IPS-NIHi7 (cell line): ENCODE measurements at regions not wholly inside any gene's neighbourhood (a gene's known extent, or its start where the extent isn't known, plus 50 kb on each side); places are given as distances from the start of the nearest gene placed in this dataset.

Experiments
- DNase-seq: peaks from one replicate; pipeline ENCODE4 v3.0.0; 2012; ENCODE audit warnings: mixed read lengths; ENCODE audit errors: extremely low spot score

- no peak for DNase-seq
Measured at GRCh38 chr5:173781432-173781815, 106.7 kb upstream of the CPEB4 start.

DNA sequence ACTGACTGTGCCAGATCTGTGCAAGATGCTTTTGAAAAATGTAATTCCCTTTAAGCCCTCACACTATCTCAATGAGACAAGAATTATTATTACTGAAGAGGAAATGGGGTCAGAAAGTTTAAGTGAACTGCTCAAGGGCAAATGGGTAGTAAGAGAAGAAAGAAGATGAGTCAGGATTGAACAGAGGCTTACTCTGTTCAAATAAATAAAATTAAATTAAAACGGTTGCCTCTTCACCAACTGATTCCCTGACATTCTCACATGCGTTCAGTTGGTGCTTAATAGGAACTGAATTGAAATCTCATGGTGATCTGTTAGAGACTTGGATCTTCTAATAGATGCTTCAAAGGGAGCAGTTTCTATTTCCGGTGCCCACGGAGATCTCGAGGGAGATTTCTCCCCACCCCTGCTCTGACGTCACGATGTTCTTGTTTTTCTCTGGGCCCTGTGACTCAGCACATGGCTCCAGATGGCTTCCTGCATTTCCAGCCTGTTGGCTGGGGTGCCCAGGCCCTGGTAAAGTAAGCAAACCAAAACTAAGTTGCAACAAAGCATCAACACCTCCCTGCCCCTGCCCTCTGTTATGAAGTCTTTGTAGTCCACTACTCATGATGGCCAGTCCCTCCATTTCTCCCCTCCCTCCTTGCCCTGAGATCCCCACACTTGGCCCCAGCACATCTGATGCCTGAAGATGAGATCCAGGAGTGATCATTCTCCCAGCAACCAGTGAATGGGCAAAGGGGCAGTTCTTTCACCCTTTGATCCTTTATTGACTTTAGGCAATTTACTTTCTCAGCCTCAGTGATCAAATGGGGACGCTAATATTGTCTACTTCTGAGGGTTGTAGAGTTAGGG lies 106.1 kb upstream of the CPEB4 start:
- DNase-seq, result no peak

GRCh38 chr5:173782671-173783101 lies 105.5 kb upstream of the CPEB4 start:
- no peak for DNase-seq

- DNase-seq, result no peak
Measured at GRCh38 chr5:173783371-173783770, 104.8 kb upstream of the CPEB4 start.

DNA sequence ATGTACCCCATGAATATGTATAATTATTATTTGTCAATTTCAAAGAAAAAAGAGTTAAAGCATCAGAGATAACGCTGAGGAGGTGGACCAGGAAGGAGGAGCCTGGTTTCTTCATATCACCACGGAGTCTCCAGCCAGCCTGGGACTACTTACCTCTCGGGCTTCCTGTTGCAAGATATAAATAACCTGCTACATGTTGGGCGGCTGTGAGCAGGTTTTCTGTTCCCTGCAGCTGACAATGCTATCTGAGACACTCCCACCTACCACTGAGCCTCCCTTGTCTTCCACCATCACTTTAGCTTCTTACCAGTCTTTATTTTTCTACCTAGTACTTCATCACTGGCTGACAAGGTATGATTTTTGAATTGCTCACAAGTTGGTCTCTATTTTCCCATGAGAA lies 102.7 kb upstream of the CPEB4 start:
- DNase-seq, result no peak

GRCh38 chr5:173785866-173786265 lies 102.3 kb upstream of the CPEB4 start:
- DNase-seq, result no peak

DNA sequence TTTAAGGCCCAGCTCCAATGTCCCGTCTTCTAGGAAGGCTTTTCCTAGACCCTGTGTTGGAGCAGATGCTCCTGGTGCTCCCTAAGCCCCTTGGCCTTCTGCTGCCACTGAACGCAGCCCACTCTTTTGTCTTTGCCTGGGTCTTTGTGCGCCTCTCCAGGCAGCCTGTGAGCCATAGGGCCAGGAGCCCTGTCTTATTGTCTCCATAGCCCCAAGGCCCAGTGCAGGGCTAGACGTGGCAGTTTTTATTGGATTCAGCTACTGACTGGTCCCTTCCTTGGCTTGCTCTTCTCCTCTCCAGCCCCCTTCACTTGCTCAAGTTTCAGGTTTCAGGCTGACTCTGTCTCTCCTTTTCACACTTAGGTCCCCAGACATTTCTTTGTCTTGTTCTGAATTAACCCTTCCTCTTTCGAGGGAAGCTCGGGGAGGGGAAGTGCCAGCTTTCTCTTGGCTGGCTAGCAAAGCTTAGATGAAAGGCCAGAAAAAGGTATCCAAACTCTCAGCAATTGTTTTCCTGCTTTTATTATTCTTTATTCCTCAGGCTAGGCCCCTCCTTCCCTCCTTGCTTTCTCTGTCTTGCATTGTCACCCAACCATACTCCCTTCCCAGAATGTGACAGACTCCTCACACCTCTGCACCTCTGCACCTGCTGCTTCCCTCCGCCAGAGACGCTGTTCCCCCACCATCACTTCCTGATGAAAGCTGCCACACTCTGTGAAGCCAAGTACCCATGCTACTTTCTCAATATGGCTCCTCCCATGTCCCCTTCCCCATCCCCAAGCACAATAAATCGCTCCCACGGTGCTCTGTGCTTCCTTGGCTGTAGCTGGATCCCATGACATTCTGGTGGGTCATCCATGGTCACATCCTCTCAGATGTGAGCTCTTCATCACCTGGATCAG lies 101.6 kb upstream of the CPEB4 start:
- peak; percentile 53 for DNase-seq

- no peak for DNase-seq
Measured at GRCh38 chr5:173789031-173789920, 98.9 kb upstream of the CPEB4 start.

DNA sequence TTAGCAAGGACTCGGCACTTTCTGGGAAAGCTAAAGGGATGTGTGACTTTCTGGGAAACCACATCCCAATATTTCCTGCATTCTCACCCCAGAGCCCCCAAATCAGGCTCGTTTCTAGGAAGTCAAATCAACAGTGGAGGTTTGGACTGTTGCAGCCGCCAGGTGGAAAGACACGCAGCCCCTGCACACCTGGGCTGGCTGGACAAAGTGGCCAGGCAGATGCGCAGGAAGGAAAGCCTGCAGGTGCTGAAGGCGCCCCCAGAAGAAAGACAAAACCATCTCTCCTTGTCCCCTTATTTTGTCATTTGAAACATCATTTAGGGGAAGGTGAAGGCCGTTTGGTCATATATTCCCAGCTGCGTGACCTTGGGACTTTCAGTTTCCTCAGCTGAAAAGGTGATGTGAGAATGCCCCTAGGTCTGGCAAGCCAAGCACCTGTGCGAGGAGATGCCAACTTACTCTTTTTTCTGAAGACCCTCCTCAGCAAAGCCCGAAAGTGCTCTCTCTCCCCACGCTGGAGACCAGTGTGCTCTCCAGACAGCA lies 97.9 kb upstream of the CPEB4 start:
- no peak for DNase-seq

DNA sequence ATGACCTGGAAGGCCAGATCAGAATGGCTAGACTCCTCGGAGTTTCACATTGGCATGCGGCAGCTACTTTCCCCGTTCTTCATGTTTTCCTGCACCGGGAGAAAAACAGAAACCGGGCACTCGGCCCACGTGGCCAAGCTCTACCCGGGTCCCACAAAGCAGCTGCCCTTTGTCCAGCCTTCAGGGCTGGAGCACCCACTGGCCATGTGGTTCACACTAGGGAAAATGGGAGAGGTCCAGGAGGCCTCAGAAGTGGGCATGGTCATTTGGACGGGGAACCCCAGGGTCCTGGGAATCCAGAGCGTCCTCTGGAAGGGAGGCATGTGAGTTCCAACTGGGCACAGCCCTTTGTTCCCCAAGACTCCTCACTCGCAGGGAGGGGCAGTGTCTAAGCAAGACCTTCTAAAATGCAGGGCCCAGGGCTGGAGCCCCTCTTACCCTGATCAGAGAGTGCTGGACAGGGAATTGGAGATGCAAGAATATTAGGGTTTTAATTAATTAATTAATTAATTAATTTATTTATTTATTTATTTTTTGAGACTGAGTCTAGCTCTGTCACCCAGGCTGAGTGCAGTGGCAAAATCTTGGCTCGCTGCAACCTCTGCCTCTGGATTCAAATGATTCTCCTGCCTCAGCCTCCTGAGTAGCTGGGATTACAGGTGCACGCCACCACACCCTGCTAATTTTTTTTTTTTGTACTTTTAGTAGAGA lies 97.2 kb upstream of the CPEB4 start:
- DNase-seq, result no peak

- no peak for DNase-seq
Measured at GRCh38 chr5:173791878-173792277, 96.3 kb upstream of the CPEB4 start.

DNA sequence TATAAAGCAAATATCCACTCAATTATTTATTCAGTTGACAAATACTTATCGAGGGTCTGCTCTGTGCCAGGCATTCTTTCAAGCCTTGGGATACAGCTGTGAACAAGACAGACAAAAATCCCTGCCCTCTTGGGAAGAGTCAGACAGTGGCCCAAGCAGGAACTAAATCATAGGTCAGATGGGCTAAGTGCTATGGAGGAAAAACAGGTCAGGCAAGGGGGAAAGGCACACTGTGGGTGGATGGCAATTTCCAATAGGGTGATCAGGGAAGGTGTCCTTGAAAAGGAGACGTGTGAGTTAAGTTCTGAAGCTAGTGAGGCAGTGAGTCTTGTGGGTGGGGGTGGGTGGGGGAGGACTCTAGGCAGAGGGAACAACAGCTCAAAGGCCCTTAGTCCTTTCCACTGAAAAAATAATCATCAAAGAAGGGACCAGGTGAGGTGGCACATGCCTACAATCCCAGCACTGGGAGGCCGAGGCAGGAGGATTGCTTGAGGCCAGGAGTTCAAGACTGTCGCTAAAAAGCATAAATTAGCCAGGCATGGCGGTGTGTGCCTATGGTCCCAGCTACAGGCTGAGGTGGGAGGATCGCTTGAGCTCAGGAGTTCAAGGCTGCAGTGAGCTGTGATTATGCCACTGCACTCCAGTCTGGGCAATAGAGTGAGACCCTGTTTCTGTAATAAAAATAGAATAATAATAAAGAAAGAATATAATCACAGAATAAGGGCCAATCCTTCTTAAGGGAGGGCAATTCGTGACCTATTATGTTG lies 95.2 kb upstream of the CPEB4 start:
- DNase-seq, result no peak

DNA sequence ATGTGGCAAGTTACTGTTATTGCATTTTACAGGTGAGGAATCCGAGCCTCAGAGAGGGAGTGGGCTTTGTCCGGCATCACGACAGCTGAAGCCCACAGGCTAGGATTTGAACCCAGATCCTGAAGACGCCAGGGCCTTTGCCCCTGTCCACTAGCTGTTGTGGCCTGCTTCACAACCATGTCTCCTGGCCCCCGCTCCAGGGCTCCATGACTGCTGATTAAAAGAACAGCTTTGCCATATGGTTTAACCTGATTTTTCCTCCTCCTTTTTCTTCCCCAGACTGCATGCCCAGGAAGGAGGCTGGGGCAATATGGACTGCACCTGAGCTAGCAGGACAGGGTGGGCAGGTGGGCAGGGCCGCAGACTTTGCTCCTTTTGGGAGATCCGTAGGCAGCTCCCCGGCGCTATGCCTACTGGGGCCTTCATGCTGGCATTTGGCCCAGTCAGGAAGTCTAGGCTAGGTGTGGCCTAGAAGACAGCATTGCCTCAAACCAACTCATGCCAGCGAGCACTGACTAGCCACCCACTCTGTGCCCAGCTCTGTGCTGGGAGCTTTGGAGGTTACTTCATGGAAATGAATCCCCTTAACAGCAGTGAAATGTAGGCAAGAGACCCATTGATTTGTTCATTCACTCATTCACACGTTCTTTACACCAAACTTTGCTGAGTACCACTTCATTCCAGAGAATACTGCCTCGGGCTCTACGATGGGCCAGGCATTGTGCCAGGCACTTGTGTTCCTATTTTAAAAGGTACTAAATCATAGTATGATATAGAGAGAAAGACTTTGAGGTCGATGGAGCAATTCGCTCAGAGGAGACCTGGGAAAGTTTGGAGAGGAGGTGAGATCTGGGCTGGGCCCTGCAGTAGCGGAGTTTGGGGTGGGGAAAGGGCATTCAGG lies 94.3 kb upstream of the CPEB4 start:
- DNase-seq, result no peak

DNA sequence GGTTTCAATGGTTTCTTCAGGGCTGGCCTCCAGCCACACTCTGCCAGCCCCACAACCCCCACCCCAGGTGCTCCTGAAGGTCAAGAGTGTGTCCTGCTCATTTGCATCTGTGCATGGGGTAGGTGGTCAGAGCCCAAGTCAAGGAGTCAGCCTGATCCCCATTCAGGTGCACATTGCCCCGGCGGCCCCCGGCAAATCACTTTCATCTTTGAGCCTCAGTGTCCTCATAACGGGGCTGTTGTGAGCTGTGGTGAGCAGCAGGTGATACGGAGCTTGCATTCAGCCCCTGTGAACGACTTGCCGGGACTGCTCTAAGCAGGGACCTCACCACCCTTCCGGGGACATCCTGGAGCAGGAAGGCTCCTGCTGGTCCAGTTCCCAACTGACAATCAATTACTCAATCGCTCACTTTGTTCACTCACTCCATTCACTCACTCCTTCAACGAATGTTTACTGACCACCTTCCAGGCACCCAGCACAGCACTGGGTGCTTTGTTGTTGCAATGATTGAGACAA lies 93.2 kb upstream of the CPEB4 start:
- no peak for DNase-seq

DNA sequence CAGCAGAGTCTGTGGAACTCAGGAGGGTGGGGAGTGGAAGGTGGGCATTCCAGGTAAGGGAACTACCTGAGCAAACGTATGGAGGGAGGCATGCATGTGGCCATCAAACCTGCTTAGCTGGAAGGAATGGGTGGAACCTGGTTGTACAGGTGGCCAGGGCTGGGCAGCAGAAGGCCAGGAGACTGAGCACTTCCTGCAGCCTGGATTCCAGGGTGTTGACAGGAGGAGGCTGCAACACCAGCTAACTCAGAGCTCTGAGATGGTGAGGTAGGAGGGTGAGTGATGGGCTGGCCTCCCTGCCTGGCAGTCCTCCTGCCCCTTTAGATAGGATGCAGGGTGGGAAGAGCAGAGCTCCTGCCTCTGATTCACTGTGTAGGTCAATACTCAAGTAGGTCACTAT lies 92.5 kb upstream of the CPEB4 start:
- DNase-seq, result no peak

DNA sequence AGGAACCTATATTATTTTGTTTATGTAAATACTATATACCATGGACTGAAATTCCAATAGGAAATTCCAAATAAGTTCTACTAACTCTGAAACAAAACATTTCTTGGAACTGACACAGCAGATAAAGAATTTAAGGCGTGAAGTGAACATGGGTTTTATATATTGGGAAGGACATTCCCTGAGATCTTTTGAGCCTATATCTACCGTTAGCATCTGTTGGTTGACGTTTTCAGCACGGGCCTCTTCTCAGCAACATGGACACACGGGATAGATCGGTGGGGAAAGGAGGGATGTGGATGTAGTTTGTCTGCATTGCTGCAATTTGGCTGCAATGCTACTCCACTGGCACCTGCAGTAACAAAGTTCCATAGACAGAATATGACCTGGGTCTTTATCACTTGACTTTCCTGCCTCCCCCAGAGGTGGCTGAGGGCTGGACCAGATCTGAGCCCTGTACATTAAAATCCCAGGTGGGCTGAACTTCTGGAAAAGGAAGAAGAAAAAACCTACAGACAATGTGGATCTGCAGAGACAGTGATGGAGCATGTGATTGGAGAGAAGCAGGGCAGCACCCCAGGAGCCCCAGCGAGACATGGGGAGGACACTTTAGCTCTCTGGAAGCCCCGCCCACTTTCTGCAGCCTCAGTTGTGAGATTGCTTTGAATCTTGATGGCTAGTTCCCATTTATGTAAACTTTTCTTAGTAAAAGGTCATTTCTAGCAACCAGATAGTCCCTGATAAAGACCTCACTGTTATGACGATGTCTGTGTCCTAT lies 91.2 kb upstream of the CPEB4 start:
- DNase-seq, result no peak

- DNase-seq, result no peak
Measured at GRCh38 chr5:173798127-173798810, 89.9 kb upstream of the CPEB4 start.
